Activated CD4-positive, alpha-beta T cell treated with anti-CD3 and anti-CD28 coated beads for 1 hour (primary cell): ENCODE measurements at regions not wholly inside any gene's neighbourhood (a gene's known extent, or its start where the extent isn't known, plus 50 kb on each side); places are given as distances from the start of the nearest gene placed in this dataset.

Experiments used
- DNase-seq: peaks from one replicate; pipeline ENCODE4 v3.0.0-alpha.2; 2020

GRCh38 chr2:191515551-191515950 is 162.4 kb upstream of the NABP1 start:
- DNase-seq, result no peak

- DNase-seq, result no peak
Observed at GRCh38 chr2:191516260-191516659, 161.7 kb upstream of the NABP1 start.

- no peak for DNase-seq
Observed at GRCh38 chr2:191521608-191522208, 156.2 kb upstream of the NABP1 start.

- DNase-seq, result no peak
Observed at GRCh38 chr2:191522478-191523120, 155.3 kb upstream of the NABP1 start.

- no peak for DNase-seq
Observed at GRCh38 chr2:191526091-191526490, 151.8 kb upstream of the NABP1 start.

- DNase-seq, result no peak
Observed at GRCh38 chr2:191526536-191526935, 151.4 kb upstream of the NABP1 start.

GRCh38 chr2:191526953-191527556 is 150.9 kb upstream of the NABP1 start:
- DNase-seq, result no peak

- no peak for DNase-seq
Observed at GRCh38 chr2:191530618-191531017, 147.3 kb upstream of the NABP1 start.

- DNase-seq, result no peak
Observed at GRCh38 chr2:191533693-191534180, 144.2 kb upstream of the NABP1 start.

- no peak for DNase-seq
Observed at GRCh38 chr2:191537921-191538320, 140.0 kb upstream of the NABP1 start.

- DNase-seq, result no peak
Observed at GRCh38 chr2:191538334-191538903, 139.5 kb upstream of the NABP1 start.

GRCh38 chr2:191539068-191539467 is 138.9 kb upstream of the NABP1 start:
- no peak for DNase-seq

GRCh38 chr2:191540681-191541080 is 137.3 kb upstream of the NABP1 start:
- no peak for DNase-seq

- no peak for DNase-seq
Observed at GRCh38 chr2:191543708-191544107, 134.2 kb upstream of the NABP1 start.

GRCh38 chr2:191544461-191545062 is 133.4 kb upstream of the NABP1 start:
- DNase-seq, result no peak

- DNase-seq, result no peak
Observed at GRCh38 chr2:191545361-191545760, 132.6 kb upstream of the NABP1 start.

- no peak for DNase-seq
Observed at GRCh38 chr2:191552066-191552465, 125.9 kb upstream of the NABP1 start.

- DNase-seq, result no peak
Observed at GRCh38 chr2:191554240-191554639, 123.7 kb upstream of the NABP1 start.

GRCh38 chr2:191555092-191555742 is 122.7 kb upstream of the NABP1 start:
- DNase-seq, result peak; percentile 66

- no peak for DNase-seq
Observed at GRCh38 chr2:191556463-191556862, 121.5 kb upstream of the NABP1 start.

GRCh38 chr2:191557841-191558240 is 120.1 kb upstream of the NABP1 start:
- no peak for DNase-seq

- no peak for DNase-seq
Observed at GRCh38 chr2:191559569-191559968, 118.4 kb upstream of the NABP1 start.

- no peak for DNase-seq
Observed at GRCh38 chr2:191560411-191560980, 117.4 kb upstream of the NABP1 start.
